NCI-H82 treated with DMSO at 0.1 percent for 48 hours (cell line): ENCODE measurements at regions not wholly inside any gene's neighbourhood (a gene's known extent, or its start where the extent isn't known, plus 50 kb on each side); places are given as distances from the start of the nearest gene placed in this dataset.

Experiments used
- DNase-seq: peaks from one replicate; lab custom pipeline; 2025; ENCODE audit not compliant: unreplicated experiment; lab: John Stamatoyannopoulos, UW

DNA sequence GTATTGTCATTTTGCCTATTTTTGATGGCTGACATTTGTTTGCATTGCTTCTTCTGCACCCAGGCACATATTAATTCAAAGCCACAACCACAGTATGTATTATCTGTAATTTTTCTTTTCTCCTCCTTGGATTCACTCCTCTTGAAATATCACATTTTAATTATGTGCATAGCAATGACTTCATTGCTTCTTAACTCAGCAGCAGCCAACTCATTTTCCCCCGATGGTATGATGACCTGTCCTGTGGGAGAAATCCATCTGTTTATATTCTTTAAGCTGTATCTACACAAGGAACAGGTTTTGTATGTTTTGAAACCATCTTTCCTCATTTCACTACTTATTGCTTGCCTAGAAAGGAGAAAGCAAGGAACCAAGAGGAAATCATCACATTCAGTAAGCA lies 588.8 kb downstream of the INHBA start:
- no peak for DNase-seq

DNA sequence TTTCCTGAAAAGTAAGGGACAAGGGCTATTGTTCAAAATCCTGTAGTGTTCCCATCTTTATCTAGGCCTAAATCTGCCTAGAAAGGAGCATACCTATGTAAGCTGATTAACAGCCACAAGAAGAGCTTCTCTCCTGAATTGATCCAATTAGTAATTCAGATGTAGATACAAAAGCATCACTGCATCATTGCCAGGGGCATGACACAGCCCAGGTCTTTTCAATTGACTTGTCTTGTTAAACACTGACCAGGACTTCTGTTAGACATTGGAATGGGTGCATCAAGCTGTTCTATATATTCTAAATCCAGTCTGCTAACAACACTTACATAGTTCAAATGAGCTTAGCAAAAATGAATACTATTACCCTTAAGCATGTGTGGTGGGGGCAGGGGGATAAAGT lies 589.2 kb downstream of the INHBA start:
- DNase-seq: peak; percentile 77

GRCh38 chr7:41110186-41110585 lies 592.7 kb downstream of the INHBA start:
- no peak for DNase-seq

DNA sequence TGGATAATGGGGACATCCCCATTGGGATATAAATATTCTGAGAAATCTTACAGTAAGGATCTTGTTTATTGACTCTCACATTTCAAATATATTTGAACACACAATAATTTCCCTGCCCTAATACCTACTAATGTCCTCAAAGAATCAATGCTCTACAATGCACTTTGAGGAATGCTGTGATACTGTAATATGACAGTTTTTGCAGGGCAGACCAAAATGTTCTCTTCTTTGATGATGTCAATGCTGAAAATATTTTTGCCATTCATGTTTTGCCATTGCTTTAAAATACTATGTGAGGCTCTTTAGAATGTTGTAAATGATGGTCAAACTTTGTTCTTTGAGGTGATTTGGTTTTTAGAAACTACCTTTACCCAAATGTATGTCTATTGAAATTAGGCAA lies 594.1 kb downstream of the INHBA start:
- DNase-seq: no peak

- DNase-seq: no peak
These were observed 594.9 kb downstream of the INHBA start for GRCh38 chr7:41107938-41108448.

DNA sequence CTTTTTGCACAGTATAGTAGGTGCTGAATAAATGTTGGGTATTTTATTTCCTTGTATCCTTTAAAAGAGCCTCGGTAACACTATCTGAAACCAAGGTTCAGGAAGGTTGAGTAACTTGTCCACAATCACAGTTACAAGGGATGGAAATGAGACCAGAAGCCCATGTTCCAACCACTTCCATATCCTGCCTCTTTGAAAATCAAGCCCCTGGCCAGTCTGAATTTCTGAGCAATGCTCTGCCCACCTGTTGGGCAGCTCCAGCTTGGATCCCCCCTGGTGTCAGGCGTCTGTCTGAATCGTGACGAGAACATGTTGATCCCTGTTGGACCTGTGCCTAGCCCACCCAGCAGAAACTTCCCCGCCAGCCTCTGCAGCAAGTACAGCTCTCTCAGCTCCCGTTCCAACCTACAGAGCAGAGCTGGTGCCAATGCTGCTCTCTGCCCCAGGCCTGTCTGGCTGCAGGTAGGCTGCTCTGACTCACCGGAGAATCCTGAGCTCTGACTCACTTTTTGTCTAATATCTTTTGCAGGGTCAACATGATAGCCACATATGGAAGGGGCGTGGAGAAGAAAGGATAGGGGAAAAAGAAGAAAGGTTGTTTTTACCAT lies 595.5 kb downstream of the INHBA start:
- DNase-seq: no peak

DNA sequence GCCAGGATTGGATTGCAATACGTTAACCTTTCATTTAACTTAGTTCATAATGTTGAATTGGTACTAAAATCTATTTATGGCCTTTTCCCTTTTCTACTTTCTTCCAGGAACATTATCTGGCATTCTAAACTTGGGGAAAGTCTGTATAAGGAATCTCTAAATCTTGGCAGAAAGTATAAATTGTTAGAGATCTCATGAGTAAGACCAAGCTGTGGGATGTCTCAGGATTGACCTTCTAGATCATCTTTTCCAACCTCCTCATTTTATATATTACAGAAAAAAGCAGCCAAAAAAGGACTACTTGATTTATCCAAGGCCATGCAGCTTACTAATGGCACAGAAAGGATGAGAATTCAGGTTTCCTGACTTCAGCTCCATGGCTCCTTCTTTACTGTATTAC lies 598.3 kb downstream of the INHBA start:
- no peak for DNase-seq

GRCh38 chr7:41103331-41103730 lies 599.6 kb downstream of the INHBA start:
- no peak for DNase-seq

GRCh38 chr7:41098846-41099245 lies 604.0 kb downstream of the INHBA start:
- DNase-seq: no peak

- no peak for DNase-seq
These were observed 604.5 kb downstream of the INHBA start for GRCh38 chr7:41098402-41098801.

GRCh38 chr7:41097501-41097900 lies 605.4 kb downstream of the INHBA start:
- DNase-seq: no peak

GRCh38 chr7:41096917-41097316 lies 606.0 kb downstream of the INHBA start:
- DNase-seq: no peak

- DNase-seq: no peak
These were observed 609.7 kb downstream of the INHBA start for GRCh38 chr7:41093141-41093540.

- no peak for DNase-seq
These were observed 617.6 kb downstream of the INHBA start for GRCh38 chr7:41085244-41085643.

GRCh38 chr7:41084381-41084780 lies 618.5 kb downstream of the INHBA start:
- no peak for DNase-seq

GRCh38 chr7:41069635-41070034 lies 633.3 kb downstream of the INHBA start:
- no peak for DNase-seq

GRCh38 chr7:41067576-41067975 lies 635.3 kb downstream of the INHBA start:
- no peak for DNase-seq

- no peak for DNase-seq
These were observed 637.2 kb downstream of the INHBA start for GRCh38 chr7:41065663-41066062.

DNA sequence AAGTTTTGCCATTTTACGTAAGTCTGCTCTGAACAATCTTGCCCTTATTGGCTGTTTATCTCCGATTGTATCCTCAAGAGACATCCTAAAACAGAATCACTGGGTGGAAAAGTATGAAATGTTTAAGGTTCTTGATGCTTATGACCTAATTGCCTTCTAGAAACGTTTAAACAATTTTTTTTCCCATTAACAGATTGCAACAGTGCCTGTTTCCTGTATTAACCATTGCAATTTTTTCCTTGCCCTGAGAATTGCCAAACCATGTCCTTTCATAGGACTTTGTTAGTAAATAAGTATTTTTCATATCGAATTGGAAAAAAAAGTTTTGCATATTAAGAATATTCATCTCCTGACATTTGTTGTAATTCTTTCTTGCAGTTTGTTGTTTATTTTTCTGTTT lies 639.8 kb downstream of the INHBA start:
- DNase-seq: no peak

- DNase-seq: no peak
These were observed 642.1 kb downstream of the INHBA start for GRCh38 chr7:41060796-41061195.

GRCh38 chr7:41059796-41060195 lies 643.1 kb downstream of the INHBA start:
- no peak for DNase-seq

DNA sequence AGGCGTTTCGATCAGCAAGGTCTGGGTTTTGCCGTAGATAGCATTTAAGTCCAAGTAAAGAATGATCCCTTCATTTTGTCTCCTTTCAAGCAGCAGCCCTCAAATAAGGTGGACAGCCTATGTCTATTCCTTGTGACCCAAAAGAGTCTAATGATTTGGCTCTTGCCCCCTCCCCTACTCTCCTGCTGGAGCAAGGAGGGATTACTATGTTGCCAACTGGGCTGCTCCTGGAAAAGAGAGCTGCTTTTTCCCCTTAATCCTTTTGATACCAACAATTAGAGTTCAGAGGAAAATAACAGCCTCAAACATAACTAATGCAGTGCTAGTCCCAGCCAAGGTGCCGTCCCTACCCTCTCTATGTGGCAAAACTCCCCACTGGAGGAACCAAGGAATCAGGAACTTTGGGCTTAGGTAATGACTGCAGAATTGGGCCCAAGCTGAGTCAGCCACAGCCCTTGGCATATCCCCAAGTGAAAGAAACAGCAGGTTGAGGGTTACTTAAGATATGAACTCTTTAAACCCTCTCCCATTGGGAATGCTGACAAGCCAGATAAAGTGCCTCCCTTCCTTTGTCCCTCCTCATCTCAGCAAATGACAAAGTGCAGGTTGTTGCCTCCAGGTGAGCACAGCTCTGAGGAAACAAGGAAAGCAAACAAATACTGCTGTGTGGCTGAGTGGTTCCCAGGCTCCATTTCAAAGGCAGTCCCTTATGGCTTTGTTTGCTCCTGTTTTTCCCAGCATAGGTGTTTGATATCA lies 643.7 kb downstream of the INHBA start:
- DNase-seq: no peak
